T-helper 2 cell (primary cell): ENCODE measurements at regions not wholly inside any gene's neighbourhood (a gene's known extent, or its start where the extent isn't known, plus 50 kb on each side); places are given as distances from the start of the nearest gene placed in this dataset.
A peak's percentile ranks its signal among the peaks of the same experiment; 100 is the strongest.

Experiments
- DNase-seq, 5 experiments: peaks; one replicate each; pipeline versions ENCODE4 v3.0.0 to v3.0.0-alpha.2; 2012 to 2022

DNA sequence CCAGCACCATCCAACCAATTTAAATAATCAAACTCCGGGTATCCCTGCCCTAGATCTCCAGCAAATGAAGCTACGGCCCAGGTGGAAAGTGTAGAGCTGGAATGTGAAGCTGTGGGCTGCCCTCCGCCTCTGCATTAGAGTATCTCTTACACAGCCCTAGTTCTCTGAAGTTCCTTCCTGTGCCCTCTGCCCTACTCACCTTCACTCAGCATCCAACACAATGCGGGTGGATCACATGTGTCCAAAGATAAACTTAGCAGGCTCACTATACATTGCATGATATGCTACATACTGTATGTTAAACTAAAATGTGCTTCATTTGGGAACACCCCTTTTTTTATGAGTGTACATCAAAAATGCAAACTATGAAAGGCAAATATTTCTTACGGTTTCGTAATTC, 70.0 kb upstream of the RAD23B start:
- no peak for DNase-seq

DNA sequence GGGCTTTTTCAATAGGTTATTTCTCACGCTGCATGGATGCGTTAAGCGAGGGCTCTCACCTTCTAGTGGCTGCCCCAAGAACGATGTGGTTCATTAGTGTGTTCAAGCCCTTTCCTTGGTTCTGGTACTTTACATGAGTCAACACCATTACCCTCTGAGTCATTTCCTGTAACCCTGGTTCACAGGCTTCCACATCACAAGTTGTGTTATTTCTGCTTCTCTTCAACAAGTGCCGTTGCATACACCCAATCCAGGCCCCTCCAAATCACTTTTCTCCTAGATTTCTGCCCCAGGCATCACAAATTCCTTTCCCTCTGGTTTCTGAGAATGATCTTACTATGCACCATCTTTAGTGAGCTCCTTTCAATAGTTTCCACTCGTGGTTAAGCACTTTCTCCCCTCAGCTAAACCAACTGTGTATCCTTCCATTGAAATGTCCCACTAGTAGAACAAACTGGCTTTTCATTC, 69.5 kb upstream of the RAD23B start:
- peak in 1 of 5 experiments; percentile 50 for DNase-seq

DNA sequence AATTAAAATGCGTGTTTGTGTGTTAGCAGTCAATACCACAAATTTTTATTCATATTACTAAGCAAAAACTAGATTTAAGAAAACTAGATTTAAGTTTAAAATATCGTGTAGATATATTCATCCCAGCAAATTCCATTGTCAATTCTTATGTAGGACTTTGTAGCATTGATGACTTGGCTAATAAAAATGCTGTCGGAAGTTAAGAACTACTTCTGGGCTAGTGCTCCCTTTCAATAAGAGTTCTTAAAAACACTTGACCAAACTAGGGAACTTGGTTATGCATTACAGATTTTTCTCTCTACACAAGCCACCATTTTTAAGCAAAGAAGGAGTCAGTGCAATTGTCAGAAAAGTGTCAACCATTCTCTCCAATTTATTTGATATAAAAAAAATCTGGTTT, 68.7 kb upstream of the RAD23B start:
- DNase-seq = no peak

DNA sequence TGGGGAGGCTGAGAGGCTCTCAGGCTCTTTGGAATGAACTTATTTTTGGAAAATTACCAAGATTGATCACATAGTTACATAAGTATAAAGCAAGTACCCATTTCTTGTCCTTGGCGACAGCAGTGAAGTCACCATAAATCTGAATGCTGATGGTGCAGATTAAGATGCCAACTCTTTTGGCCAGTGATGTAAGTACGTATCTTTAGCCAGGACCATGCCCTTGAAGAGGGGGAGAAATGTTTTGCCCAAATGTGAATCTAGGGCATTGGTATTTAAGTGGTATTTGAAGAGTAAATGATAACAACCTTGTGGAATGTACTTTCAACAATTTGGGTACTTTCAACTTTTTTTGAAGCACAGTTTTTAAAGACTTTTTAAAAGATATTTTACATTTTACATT, 68.2 kb upstream of the RAD23B start:
- no peak for DNase-seq

DNA sequence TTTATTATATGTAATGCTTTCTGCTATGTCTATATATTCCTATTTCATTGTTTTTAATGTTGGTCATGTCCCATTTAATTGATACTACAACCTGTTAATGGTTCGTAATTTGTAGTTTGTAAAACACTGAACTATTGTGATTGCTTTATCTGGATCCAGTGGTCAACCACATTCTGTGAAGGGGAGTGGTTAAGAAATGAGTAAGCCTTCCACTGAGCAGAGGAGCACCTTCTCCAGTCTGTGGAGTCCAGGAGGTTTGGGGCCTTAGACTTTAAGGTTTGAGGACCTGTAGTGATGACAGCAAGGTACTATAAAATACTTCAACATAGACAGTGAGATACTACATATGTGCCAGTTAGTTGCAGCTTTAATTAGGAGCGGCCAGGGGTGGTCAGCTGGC, 67.7 kb upstream of the RAD23B start:
- DNase-seq = peak in 1 of 5 experiments; percentile 30

DNA sequence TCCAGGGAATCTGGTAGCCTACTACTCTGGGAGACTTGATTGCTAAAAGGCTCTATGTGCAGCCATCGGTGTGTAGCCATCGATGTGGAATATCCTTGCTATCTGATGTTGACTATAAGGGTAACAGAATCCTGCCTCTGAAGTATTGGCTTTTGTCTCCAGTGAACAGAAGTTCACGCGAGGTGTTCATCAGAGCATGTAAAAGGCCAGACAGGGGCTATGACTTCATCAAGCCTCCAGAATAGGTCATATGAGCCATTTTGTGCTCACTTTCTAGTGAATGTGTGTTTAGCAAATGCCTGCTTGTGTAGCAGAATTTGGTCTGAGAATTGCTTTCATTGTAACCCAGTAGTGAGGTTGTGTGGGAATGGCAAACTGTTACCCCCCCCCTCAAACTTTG, 66.8 kb upstream of the RAD23B start:
- no peak for DNase-seq

DNA sequence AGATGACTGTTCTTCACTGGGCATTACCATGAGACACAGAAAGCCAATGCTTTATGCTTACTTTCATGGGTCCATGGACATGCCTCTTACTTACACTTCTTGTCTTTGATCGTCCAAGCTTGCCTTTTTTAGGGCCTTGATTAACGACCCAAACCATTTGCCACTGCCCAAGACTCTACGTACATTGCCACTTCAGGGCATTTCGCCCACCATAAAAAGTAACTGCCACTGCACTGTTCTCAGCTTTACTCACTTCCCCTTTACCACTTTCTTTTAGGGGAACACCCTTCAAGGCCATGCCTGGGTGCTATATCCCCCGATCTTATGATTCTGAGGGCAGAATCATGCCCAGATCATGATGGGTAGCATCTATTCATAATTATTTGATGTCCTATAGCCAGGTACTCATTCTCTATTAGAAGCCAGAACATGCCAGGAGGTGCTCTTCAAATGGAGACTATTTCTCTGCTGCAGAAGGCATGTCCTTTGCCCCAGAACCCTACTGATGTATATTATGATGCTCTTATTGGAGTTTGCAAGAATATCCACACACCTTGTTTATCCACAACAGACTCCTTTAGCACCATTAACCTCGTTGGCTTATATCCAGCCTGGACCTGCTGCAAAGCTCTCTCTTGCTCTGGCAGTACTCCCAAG, 64.1 kb upstream of the RAD23B start:
- no peak for DNase-seq

DNA sequence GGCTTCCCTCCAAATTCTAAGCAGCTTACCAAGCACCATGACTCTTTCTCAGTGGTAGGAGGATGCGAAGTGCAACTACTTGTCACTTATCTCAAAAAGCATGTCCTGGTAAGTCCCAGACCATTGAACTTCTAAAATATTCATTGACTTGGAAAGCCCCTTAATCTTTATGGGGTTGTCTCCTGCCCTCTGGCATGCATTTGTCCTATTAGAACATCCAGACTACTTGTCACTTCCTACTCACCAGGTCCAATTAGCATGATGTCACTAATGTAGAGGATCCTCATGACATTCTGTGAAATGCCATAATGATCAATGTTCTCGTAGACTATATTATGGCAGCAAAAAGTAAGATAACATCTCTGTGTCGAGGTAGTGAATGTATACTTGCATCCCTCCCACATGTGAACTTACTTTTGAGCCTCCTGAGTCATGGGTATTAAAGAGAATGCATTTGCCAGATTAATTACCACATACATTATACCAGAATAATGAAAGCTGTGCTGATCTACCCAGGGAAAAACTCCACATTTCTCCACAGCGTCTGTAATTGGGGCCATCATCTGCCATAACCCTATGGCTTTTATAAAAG, 63.5 kb upstream of the RAD23B start:
- DNase-seq = no peak

DNA sequence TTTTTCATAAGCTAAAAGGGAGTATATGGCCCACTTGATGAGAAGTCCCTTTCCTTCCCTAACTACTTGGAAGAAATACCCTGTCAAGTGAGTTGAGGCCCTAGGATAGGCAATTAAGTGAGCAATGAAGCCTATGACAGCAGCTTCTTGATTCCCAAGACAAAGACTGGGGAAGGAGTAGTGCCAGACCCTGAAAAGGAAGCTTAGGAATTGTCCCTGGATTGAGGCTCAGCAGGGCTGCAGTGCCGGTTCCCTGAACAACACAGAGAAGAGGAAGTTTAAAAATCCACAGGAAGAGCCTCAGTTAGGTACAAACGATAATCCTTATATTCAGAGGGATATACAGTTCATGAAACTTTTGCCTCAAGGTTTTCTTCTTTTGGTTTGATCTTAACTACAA, 61.8 kb upstream of the RAD23B start:
- no peak for DNase-seq

DNA sequence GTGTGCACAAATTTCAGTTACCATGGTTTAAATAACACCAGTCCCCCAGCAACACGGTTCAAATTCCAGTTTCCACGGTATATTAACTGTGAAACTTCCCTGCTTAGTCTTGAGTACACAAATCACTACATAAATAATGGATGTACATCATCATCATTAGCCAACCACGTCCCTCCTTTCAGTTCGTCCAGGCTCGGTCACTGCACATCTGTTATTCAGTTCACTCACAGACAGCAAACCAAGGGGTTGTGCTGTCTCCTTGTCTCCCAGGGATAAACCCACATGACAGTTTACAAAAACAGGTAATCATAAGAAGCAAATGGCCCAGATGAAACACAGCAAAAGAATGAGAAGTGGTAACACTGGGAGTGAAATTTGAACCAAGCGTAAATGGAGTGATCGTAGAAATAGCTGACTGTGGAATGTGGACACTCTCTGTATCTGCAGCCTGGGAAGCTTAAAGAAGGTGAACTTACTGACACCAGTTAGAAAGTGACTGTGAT, 61.0 kb upstream of the RAD23B start:
- DNase-seq = no peak

DNA sequence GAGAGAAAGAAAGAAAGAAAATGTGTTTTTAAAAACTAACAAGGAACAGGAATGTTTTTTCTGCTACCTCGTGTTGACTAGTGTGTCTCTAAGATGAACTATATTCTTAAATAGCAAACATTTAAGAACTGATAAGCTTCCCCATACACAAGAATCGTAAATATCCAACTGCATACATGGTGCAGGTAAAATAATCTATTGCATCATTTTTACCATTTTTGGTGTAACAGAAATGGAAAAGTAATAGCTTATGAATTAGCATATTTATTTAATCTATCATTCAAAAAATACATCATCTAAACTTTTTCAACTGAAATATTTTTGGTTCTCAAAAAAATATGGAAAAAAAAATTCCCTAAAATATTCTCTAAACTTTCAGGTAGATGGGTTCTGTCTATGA, 59.7 kb upstream of the RAD23B start:
- DNase-seq = no peak

DNA sequence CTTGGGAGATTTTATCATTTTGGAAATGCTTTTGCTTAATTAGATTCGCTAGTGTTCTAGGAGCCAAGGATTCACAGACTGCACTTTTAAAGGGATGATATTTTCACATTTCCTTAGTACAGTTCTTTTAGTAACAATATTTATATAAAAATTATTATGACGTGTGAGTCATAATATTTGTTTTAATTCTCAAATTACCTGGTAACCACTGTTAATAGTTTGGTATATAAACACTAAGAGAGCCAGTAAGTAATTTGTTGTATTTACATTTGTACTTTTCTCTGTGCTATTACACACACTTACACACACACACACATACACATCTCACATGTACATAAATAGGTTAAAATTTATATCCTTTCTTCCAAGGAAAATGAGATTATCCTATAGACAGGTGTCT, 58.8 kb upstream of the RAD23B start:
- DNase-seq = no peak

DNA sequence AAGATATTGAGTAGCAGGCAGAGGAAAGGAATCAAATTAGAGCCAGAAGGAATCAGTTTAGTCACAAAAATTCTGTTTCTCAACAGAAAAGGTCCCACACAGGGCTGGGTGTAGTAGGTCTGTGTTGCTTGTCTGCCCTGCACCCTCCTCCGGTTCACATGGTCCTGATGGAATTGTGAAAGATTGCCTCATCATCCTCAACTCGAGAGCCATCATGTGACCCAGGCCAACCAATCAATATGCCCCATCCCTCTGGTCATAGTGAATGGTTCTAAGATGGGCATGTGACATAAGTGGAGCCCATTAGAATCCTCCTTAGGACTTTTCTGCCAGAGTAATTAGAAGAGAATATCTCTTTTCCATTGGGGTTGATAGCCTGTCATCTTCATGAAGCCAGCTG, 56.7 kb upstream of the RAD23B start:
- no peak for DNase-seq

DNA sequence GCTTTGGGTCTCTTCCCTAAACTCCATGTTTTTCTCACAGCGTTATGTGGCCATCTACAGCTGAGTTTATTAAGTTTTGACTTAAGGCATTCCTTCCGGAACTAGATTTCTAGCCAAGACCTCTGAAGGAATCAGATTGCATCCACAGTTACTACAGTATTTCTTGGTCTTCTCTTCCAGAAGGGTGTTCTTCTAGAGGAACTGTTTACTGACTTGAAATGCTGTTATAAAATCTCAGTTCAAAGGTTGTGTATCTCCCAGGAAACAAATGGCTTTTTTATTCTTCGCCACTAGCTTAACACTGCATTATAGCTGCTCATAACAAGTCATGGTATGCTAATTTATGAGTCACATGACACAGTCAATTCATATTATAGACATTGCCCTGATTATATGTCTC, 55.3 kb upstream of the RAD23B start:
- DNase-seq = no peak

DNA sequence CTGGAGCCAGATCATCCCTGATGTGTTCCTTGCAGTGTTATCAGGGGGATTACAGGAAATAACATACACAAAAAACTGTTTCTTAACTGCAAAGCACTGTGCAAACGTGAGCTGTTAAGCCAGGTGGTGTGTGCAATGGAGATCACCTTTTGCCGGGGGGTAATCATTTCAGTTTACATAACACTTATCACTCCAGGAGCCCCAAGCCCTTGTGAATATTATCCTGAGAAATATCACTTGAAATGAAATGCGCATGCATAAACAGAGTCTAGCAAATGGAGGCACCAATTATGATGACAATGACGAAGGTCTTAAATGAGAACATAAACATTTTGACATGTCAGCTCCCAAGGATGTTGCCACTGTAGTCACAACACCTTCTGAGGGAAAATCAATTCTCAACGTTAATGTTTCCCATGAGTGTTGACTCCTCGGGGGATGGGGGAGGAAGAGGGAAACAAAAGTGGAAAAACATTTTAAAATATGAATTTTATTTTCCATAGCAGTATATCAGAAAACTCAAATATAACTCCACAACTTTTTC, 54.5 kb upstream of the RAD23B start:
- no peak for DNase-seq

DNA sequence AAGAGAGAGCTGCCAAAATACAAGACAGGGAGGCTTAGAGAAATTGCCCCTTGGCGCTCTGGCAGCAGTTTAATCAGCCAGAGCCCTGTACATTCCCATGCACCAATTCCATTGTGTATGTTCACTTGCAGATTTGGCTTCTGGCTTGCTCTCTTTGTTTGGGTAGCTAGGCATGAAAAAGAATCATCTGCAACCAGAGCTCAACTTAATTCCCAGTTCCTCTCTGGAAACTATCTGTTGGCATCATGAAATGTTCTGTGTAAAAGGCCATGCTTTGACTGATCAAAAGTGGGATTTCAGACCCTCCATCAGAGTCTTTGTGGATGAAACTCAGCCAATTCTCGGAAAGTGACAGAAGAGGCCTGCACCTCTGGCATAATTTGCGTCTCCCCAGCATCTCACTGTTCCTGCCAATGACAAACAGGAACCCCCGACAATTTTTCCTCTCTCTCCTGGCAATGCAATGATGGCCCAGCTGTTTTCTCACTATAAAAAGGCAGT, 53.8 kb upstream of the RAD23B start:
- no peak for DNase-seq
